Loucy (cell line): ENCODE measurements at regions not wholly inside any gene's neighbourhood (a gene's known extent, or its start where the extent isn't known, plus 50 kb on each side); places are given as distances from the start of the nearest gene placed in this dataset.

Source experiments
- H2AFZ ChIP-seq: fragments of 200-600 bp; sonication (generic); 2 replicates; pipeline ENCODE4 v1.6.0; 2016; ENCODE audit warnings: antibody characterized with exemption, mild to moderate bottlenecking, low read length, moderate library complexity
- H3F3A ChIP-seq: fragments of 200-600 bp; 2 replicates; pipeline ENCODE4 v1.6.0; 2016; ENCODE audit warnings: antibody characterized with exemption, low read depth, mild to moderate bottlenecking
- H3K27me3 ChIP-seq: fragments of 200-600 bp; sonication (generic); 2 replicates; pipeline ENCODE4 v1.6.1; 2014; ENCODE audit warnings: low read length, mild to moderate bottlenecking; ENCODE audit not compliant: insufficient read depth, poor library complexity, severe bottlenecking
- H3K36me3 ChIP-seq: fragments of 200-600 bp; sonication (generic); 2 replicates; pipeline ENCODE4 v1.6.1; 2016; ENCODE audit warnings: low read length; ENCODE audit not compliant: insufficient read depth
- H3K4me1 ChIP-seq: fragments of 200-600 bp; sonication (generic); 2 replicates; pipeline ENCODE4 v1.5.1; 2014; ENCODE audit warnings: low read length, mild to moderate bottlenecking; ENCODE audit not compliant: insufficient read depth, poor library complexity, severe bottlenecking
- H3K4me2 ChIP-seq: fragments of 200-600 bp; sonication (generic); 2 replicates; pipeline ENCODE4 v1.6.0; 2014; ENCODE audit warnings: antibody characterized with exemption, low read length, low read depth, mild to moderate bottlenecking; ENCODE audit not compliant: poor library complexity, severe bottlenecking
- H3K4me3 ChIP-seq: fragments of 200-600 bp; sonication (generic); 2 replicates; pipeline ENCODE4 v1.5.1; 2014; ENCODE audit warnings: low read length, mild to moderate bottlenecking, mixed read lengths; ENCODE audit not compliant: poor library complexity, severe bottlenecking
- H3K79me2 ChIP-seq: fragments of 200-600 bp; sonication (generic); 2 replicates; pipeline ENCODE4 v1.6.1; 2014; ENCODE audit warnings: low read length; ENCODE audit not compliant: insufficient read depth
- H3K9ac ChIP-seq: fragments of 200-600 bp; sonication (generic); 2 replicates; pipeline ENCODE4 v1.6.0; 2014; ENCODE audit warnings: mild to moderate bottlenecking, low read depth, low read length, moderate library complexity; ENCODE audit not compliant: poor library complexity, severe bottlenecking
- H3K9me2 ChIP-seq: fragments of 200-600 bp; sonication (generic); replicated peaks from 2 replicates; pipeline ENCODE4 v1.6.1; 2016; ENCODE audit warnings: low read depth, low read length, mixed read lengths
- H3K9me3 ChIP-seq: fragments of 200-600 bp; sonication (generic); 2 replicates; pipeline ENCODE4 v1.6.1; 2014; ENCODE audit warnings: mild to moderate bottlenecking, antibody characterized with exemption, low read length, low read depth; ENCODE audit not compliant: insufficient read depth
- H4K20me1 ChIP-seq: fragments of 200-600 bp; sonication (generic); 2 replicates; pipeline ENCODE4 v1.6.0; 2014; ENCODE audit warnings: antibody characterized with exemption, low read length, mild to moderate bottlenecking; ENCODE audit not compliant: insufficient read depth, poor library complexity, severe bottlenecking
- CTCF ChIP-seq: fragments of 200-600 bp; sonication (generic); conservative IDR thresholded peaks from 2 replicates; pipeline ENCODE4 v1.5.1; 2014; ENCODE audit warnings: mild to moderate bottlenecking, antibody characterized with exemption, low read length
- EZH2phosphoT487 ChIP-seq: fragments of 200-600 bp; IDR thresholded peaks from 2 replicates; pipeline ENCODE4 v1.6.1; 2018; ENCODE audit warnings: antibody characterized with exemption, mild to moderate bottlenecking, moderate library complexity, borderline replicate concordance

DNA sequence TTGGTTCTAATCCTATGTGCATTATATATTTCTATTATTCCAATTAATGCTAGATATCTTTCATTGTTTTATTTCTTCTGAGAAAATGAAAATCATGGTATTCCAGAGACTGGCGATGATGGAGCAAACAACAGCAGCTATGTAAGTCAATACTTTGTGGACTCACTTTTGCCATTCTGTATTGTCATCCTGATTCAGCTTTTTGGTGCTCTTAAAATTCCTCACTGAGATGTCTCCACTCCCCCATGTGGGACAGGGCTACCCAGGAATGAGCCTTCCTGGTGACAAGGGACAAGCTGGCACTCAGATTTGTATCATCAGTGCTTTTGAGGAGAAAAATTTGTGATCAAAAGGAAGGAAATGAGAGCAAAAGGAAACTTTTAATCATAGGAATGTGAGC is 56.7 kb upstream of the XCR1 start:
- Histone ChIP-seq H3K9me3 (no peaks in the 10 kb centered on the region), H3K4me3 (no peak overlapping the region), H3K27me3 (no peaks in the 10 kb centered on the region), H4K20me1 (no peaks in the 10 kb centered on the region), H3K4me2 (no peak overlapping the region), H3F3A (no peaks in the 10 kb centered on the region), H3K4me1 (no peaks in the 10 kb centered on the region), H3K36me3 (no peaks in the 10 kb centered on the region), H3K79me2 (no peaks in the 10 kb centered on the region), H3K9ac (no peak overlapping the region), H3K9me2 (no peaks in the 10 kb centered on the region), H2AFZ (no peak overlapping the region)
- TF ChIP-seq EZH2phosphoT487 (no peak), CTCF (no peak)

DNA sequence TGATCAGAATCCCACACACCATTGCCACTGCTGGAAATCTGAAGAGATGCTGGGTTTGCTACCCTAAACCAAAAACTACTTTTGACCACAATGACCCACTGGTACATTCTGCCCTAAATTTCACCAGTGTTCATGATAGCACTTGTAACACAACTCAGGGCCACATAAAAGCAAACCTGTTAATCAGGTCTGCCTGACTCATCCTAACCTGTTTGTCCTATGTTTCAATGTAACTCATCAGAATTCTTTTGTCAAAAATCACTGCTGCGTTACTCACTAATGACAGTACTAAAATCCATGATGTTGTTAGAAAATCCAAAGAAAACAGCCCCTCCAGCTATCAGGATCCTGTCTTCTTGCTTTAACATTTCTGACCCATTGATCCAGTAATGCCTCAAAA is 55.6 kb upstream of the XCR1 start:
- TF ChIP-seq EZH2phosphoT487: no peak
- TF ChIP-seq CTCF: no peak
- H3K9me3 ChIP-seq: no peaks in the 10 kb centered on the region
- no peak overlapping the region for H3K9ac ChIP-seq
- H3F3A ChIP-seq: no peaks in the 10 kb centered on the region
- H3K9me2 ChIP-seq: no peaks in the 10 kb centered on the region
- no peak overlapping the region for H2AFZ ChIP-seq
- no peaks in the 10 kb centered on the region for H4K20me1 ChIP-seq
- no peak overlapping the region for H3K4me2 ChIP-seq
- H3K4me1 ChIP-seq: peaks cover 5% of the 10 kb centered on the region
- no peaks in the 10 kb centered on the region for H3K36me3 ChIP-seq
- no peaks in the 10 kb centered on the region for H3K27me3 ChIP-seq
- no peak overlapping the region for H3K4me3 ChIP-seq
- no peaks in the 10 kb centered on the region for H3K79me2 ChIP-seq

- Histone ChIP-seq H3K27me3 (no peaks in the 10 kb centered on the region), H3K9me3 (no peaks in the 10 kb centered on the region), H2AFZ (no peak overlapping the region), H3F3A (no peaks in the 10 kb centered on the region), H3K4me3 (no peak overlapping the region), H4K20me1 (no peaks in the 10 kb centered on the region), H3K79me2 (no peaks in the 10 kb centered on the region), H3K9me2 (no peaks in the 10 kb centered on the region), H3K4me1 (peaks cover 5% of the 10 kb centered on the region), H3K4me2 (no peak overlapping the region), H3K9ac (no peak overlapping the region), H3K36me3 (no peaks in the 10 kb centered on the region)
- TF ChIP-seq EZH2phosphoT487 (no peak), CTCF (no peak)
Observed at GRCh38 chr3:46082021-46082420, 54.7 kb upstream of the XCR1 start.
